ENCODE measurements at regions not wholly inside any gene's neighbourhood (a gene's known extent, or its start where the extent isn't known, plus 50 kb on each side); places are given as distances from the start of the nearest gene placed in this dataset.

- Histone ChIP-seq H3K27me3 (replicated peaks in 1 of 4; ENCODE audit: control extremely low read depth in 1 of 4, control insufficient read depth in 3 of 4, insufficient read depth in 4 of 4, low read length in 3 of 4) (no peaks in the 10 kb centered on the region), H3K9me3 (ENCODE audit: control extremely low read depth in 1 of 3, control insufficient read depth in 2 of 3, insufficient read depth in 1 of 3, low read length in 2 of 3) (peaks cover 0 to 1% (median 0%) of the 10 kb centered on the region in 3 donors), H2AFZ (ENCODE audit: insufficient read depth, low read depth, low read length, poor library complexity, severe bottlenecking) (no peak overlapping the region), H3K4me2 (replicated peaks; ENCODE audit: low read depth, low read length, poor library complexity, severe bottlenecking) (no peak overlapping the region), H3K4me3 (ENCODE audit: control extremely low read depth in 1 of 5, extremely low read depth in 1 of 5, insufficient read depth in 1 of 5, low read depth in 2 of 5, low read length in 4 of 5) (no peak overlapping the region), H3K36me3 (replicated peaks in 1 of 2; ENCODE audit: control extremely low read depth in 1 of 2, control insufficient read depth in 1 of 2, extremely low read depth in 1 of 2, insufficient read depth in 2 of 2, low read length in 1 of 2) (no peaks in the 10 kb centered on the region), H3K4me1 (ENCODE audit: control insufficient read depth in 2 of 2, insufficient read depth in 2 of 2, low read length in 2 of 2) (no peaks in the 10 kb centered on the region), H4K20me1 (ENCODE audit: control insufficient read depth, insufficient read depth, low read length, poor library complexity, severe bottlenecking) (no peaks in the 10 kb centered on the region), H3K9ac (ENCODE audit: low read length) (no peak overlapping the region), H3K79me2 (ENCODE audit: control insufficient read depth, insufficient read depth, low read length) (no peaks in the 10 kb centered on the region), H3K27ac (ENCODE audit: low read length in 2 of 2) (no peak overlapping the region)
- TF ChIP-seq CTCF (IDR thresholded peaks at IDR 0.05) (no peak), EZH2 (IDR thresholded peaks at IDR 0.05; ENCODE audit: borderline replicate concordance, insufficient read depth, low read depth, low read length, poor library complexity, severe bottlenecking) (no peak)
- intact Hi-C loops (cut with micrococcal nuclease), result no loop called here
- Mint-ChIP-seq H3K27ac (no peak overlapping the region), H3K4me1 (no peaks in the 10 kb centered on the region), H3K4me3 (no peak overlapping the region), H3K27me3 (no peaks in the 10 kb centered on the region), H3K9me3 (ENCODE audit: insufficient read depth) (no peaks in the 10 kb centered on the region)
- ATAC-seq (ENCODE audit: low read depth), result no peak
- no peak for DNase-seq
- ChIA-PET POLR2A (no interaction called here), CTCF (no interaction called here)
- WGBS (ENCODE audit: insufficient coverage), result 67% methylated on average over 3 of the region's 6 CpGs
Measured at GRCh38 chr9:82726424-82727276, 336.3 kb downstream of the RASEF start.

- Mint-ChIP-seq H3K9me3 (ENCODE audit: insufficient read depth) (no peaks in the 10 kb centered on the region), H3K27me3 (no peaks in the 10 kb centered on the region), H3K27ac (no peak overlapping the region), H3K4me1 (no peaks in the 10 kb centered on the region), H3K4me3 (no peak overlapping the region)
- no peak overlapping the region for H3K9ac ChIP-seq (ENCODE audit: low read length)
- TF ChIP-seq CTCF (IDR thresholded peaks at IDR 0.05), result no peak
- no peak for TF ChIP-seq EZH2 (IDR thresholded peaks at IDR 0.05; ENCODE audit: borderline replicate concordance, insufficient read depth, low read depth, low read length, poor library complexity, severe bottlenecking)
- no peaks in the 10 kb centered on the region for H3K36me3 ChIP-seq (replicated peaks in 1 of 2; ENCODE audit: control extremely low read depth in 1 of 2, control insufficient read depth in 1 of 2, extremely low read depth in 1 of 2, insufficient read depth in 2 of 2, low read length in 1 of 2)
- ChIA-PET POLR2A (no interaction called here), CTCF (no interaction called here)
- H3K79me2 ChIP-seq (ENCODE audit: control insufficient read depth, insufficient read depth, low read length), result no peaks in the 10 kb centered on the region
- no peak overlapping the region for H2AFZ ChIP-seq (ENCODE audit: insufficient read depth, low read depth, low read length, poor library complexity, severe bottlenecking)
- no peak for ATAC-seq (ENCODE audit: low read depth)
- DNase-seq, result no peak
- no peaks in the 10 kb centered on the region for H3K27me3 ChIP-seq (replicated peaks in 1 of 4; ENCODE audit: control extremely low read depth in 1 of 4, control insufficient read depth in 3 of 4, insufficient read depth in 4 of 4, low read length in 3 of 4)
- H3K4me2 ChIP-seq (replicated peaks; ENCODE audit: low read depth, low read length, poor library complexity, severe bottlenecking), result no peak overlapping the region
- H3K4me1 ChIP-seq (ENCODE audit: control insufficient read depth in 2 of 2, insufficient read depth in 2 of 2, low read length in 2 of 2), result no peaks in the 10 kb centered on the region
- WGBS (ENCODE audit: insufficient coverage), result 100% methylated on average over 4 of the region's 6 CpGs
- intact Hi-C loops (cut with micrococcal nuclease), result no loop called here
- H3K9me3 ChIP-seq (ENCODE audit: control extremely low read depth in 1 of 3, control insufficient read depth in 2 of 3, insufficient read depth in 1 of 3, low read length in 2 of 3), result peaks cover 0 to 1% (median 0%) of the 10 kb centered on the region in 3 donors
- no peaks in the 10 kb centered on the region for H4K20me1 ChIP-seq (ENCODE audit: control insufficient read depth, insufficient read depth, low read length, poor library complexity, severe bottlenecking)
- H3K4me3 ChIP-seq (ENCODE audit: control extremely low read depth in 1 of 5, extremely low read depth in 1 of 5, insufficient read depth in 1 of 5, low read depth in 2 of 5, low read length in 4 of 5), result no peak overlapping the region
- H3K27ac ChIP-seq (ENCODE audit: low read length in 2 of 2), result no peak overlapping the region
Measured at GRCh38 chr9:82729141-82729540, 333.8 kb downstream of the RASEF start.
